D721Med (cell line): ENCODE measurements at regions not wholly inside any gene's neighbourhood (a gene's known extent, or its start where the extent isn't known, plus 50 kb on each side); places are given as distances from the start of the nearest gene placed in this dataset.

Source experiments
- DNase-seq: peaks from one replicate; pipeline ENCODE4 v3.0.0; 2011; ENCODE audit warnings: low spot score; ENCODE audit not compliant: insufficient read length
- FAIRE-seq: peaks from 2 replicates; lab custom pipeline; 2011; peaks lifted over from hg19 to GRCh38; lab: Jason Lieb, UNC
- CTCF ChIP-seq: IDR thresholded peaks from 2 replicates; pipeline ENCODE4 v1.5.1; 2012; ENCODE audit warnings: mild to moderate bottlenecking, control low read depth; ENCODE audit not compliant: insufficient read depth; ENCODE audit errors: missing control alignments

- no peak for FAIRE-seq
- no peak for TF ChIP-seq CTCF
- no peak for DNase-seq
Observed at GRCh38 chr6:51285876-51286275, 467.2 kb downstream of the TFAP2B start.

GRCh38 chr6:51289041-51289440, 470.4 kb downstream of the TFAP2B start:
- FAIRE-seq, result no peak
- TF ChIP-seq CTCF, result no peak
- no peak for DNase-seq

GRCh38 chr6:51292659-51293058, 474.0 kb downstream of the TFAP2B start:
- FAIRE-seq, result no peak
- TF ChIP-seq CTCF, result no peak
- no peak for DNase-seq

- DNase-seq (no peak), FAIRE-seq (no peak)
- no peak for TF ChIP-seq CTCF
Observed at GRCh38 chr6:51299621-51300380, 481.1 kb downstream of the TFAP2B start.

- DNase-seq, result no peak
- FAIRE-seq, result no peak
- TF ChIP-seq CTCF, result no peak
Observed at GRCh38 chr6:51300510-51300909, 481.8 kb downstream of the TFAP2B start.

- TF ChIP-seq CTCF, result no peak
- FAIRE-seq, result no peak
- DNase-seq, result no peak
Observed at GRCh38 chr6:51301962-51302361, 483.3 kb downstream of the TFAP2B start.

- no peak for TF ChIP-seq CTCF
- no peak for FAIRE-seq
Observed at GRCh38 chr6:51302431-51302830, 483.8 kb downstream of the TFAP2B start.

More at GRCh38 chr6:51302431-51302830, 483.8 kb downstream of the TFAP2B start:
- no peak for DNase-seq
